ENCODE measurements at regions not wholly inside any gene's neighbourhood (a gene's known extent, or its start where the extent isn't known, plus 50 kb on each side); places are given as distances from the start of the nearest gene placed in this dataset.

GRCh38 chr9:129323999-129324553 is 146.0 kb upstream of the IER5L start:
- Histone ChIP-seq H3K9me3 (ENCODE audit: control insufficient read depth in 3 of 3, low read length in 3 of 3) (no peaks in the 10 kb centered on the region), H3K27me3 (ENCODE audit: control insufficient read depth in 3 of 3, insufficient read depth in 3 of 3, low read length in 3 of 3) (no peaks in the 10 kb centered on the region), H3K4me3 (ENCODE audit: low read length in 3 of 3) (no peak overlapping the region), H3K36me3 (ENCODE audit: control insufficient read depth in 3 of 3, insufficient read depth in 3 of 3, low read length in 3 of 3) (no peaks in the 10 kb centered on the region), H3K27ac (ENCODE audit: low read depth, low read length) (peak overlapping the region; percentile 42), H3K9ac (ENCODE audit: low read depth in 1 of 3, low read length in 3 of 3) (peak overlapping the region in 1 of 3 donors; percentile 16), H3K4me1 (ENCODE audit: control insufficient read depth in 3 of 3, insufficient read depth in 3 of 3, low read length in 3 of 3) (peaks cover 42 to 61% (median 43%) of the 10 kb centered on the region in 3 donors)

GRCh38 chr9:129323376-129323998 is 145.4 kb upstream of the IER5L start:
- Histone ChIP-seq H3K9ac (ENCODE audit: low read depth in 1 of 3, low read length in 3 of 3) (no peak overlapping the region), H3K9me3 (ENCODE audit: control insufficient read depth in 3 of 3, low read length in 3 of 3) (no peaks in the 10 kb centered on the region), H3K4me1 (ENCODE audit: control insufficient read depth in 3 of 3, insufficient read depth in 3 of 3, low read length in 3 of 3) (peaks cover 44 to 61% (median 46%) of the 10 kb centered on the region in 3 donors), H3K27ac (ENCODE audit: low read depth, low read length) (peak overlapping the region; percentile 42), H3K36me3 (ENCODE audit: control insufficient read depth in 3 of 3, insufficient read depth in 3 of 3, low read length in 3 of 3) (no peaks in the 10 kb centered on the region), H3K4me3 (ENCODE audit: low read length in 3 of 3) (no peak overlapping the region), H3K27me3 (ENCODE audit: control insufficient read depth in 3 of 3, insufficient read depth in 3 of 3, low read length in 3 of 3) (no peaks in the 10 kb centered on the region)

DNA sequence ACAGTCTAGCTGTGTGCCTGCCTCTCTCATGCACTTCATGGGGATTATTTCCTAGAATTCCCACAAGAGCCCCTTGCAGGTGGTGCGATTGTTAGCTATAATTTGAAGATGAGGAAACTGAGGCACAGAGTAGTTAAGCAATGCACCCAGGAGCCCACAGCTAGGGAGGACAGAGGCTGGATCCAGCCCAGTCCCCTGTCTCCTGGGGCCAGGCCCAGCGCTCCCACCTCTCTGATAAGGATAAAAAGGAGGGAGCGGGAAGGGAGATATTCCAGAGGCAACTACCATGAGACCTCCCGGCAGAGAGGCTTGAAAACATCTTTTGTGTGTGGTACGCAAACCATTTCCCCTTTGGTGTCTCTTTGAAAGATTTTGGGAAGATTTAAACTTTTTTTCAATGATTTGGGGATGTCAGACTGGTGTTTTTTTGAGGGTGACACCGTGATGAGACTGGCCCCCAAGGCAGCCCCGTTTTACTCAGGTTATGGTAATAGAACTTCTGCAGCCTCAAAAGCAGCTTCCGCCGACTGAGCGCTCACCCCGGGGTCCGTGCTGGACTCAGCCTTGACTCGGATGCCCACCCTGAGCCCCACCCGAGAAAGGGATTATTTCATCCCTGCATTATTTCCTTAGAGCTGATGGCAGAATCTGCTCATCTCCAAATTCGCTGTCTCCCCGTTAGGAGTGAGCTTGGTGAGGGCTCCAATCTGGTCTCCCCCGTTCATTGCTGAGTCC is 144.7 kb upstream of the IER5L start:
- H3K9me3 ChIP-seq (ENCODE audit: control insufficient read depth in 3 of 3, low read length in 3 of 3), result no peaks in the 10 kb centered on the region
- H3K4me3 ChIP-seq (ENCODE audit: low read length in 3 of 3), result no peak overlapping the region
- peak overlapping the region in 1 of 3 donors; percentile 92 for H3K9ac ChIP-seq (ENCODE audit: low read depth in 1 of 3, low read length in 3 of 3)
- H3K27me3 ChIP-seq (ENCODE audit: control insufficient read depth in 3 of 3, insufficient read depth in 3 of 3, low read length in 3 of 3), result no peaks in the 10 kb centered on the region
- H3K4me1 ChIP-seq (ENCODE audit: control insufficient read depth in 3 of 3, insufficient read depth in 3 of 3, low read length in 3 of 3), result peaks cover 40 to 60% (median 46%) of the 10 kb centered on the region in 3 donors
- H3K27ac ChIP-seq (ENCODE audit: low read depth, low read length), result peak overlapping the region; percentile 42
- no peaks in the 10 kb centered on the region for H3K36me3 ChIP-seq (ENCODE audit: control insufficient read depth in 3 of 3, insufficient read depth in 3 of 3, low read length in 3 of 3)

DNA sequence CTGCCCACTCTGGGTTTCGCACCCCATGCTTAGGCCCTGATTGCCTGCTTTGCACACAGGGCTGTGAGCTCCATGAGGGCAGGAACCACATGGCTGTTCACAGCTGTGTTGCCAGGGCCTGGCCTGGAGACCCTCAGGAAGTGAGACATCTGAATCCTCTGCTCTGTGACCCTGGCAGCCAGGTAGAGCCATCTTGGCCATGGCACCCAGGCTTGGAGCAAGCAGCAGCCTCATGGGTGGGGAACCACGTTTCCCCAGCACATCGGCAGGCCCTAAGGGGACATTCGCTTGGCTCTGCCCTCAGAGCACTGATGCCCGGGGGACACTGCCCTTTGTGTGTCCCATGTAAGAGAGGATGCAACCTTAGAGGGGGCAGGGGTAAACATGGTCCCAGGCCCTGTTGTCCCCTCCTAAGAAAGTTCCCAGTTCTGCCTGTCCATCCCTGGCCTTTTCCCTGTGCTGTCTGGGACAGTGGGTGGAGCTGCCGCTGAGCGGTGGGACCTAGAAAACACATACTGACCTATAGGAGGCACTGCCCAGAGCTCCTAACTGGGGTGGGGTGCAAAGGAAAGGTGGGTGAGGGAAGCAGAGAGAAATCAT is 144.1 kb upstream of the IER5L start:
- Histone ChIP-seq H3K36me3 (ENCODE audit: control insufficient read depth in 3 of 3, insufficient read depth in 3 of 3, low read length in 3 of 3) (no peaks in the 10 kb centered on the region), H3K9me3 (ENCODE audit: control insufficient read depth in 3 of 3, low read length in 3 of 3) (no peaks in the 10 kb centered on the region), H3K27ac (ENCODE audit: low read depth, low read length) (peak overlapping the region; percentile 91), H3K9ac (ENCODE audit: low read depth in 1 of 3, low read length in 3 of 3) (peak overlapping the region in 2 of 3 donors; percentile 83 to 92), H3K4me3 (ENCODE audit: low read length in 3 of 3) (peak overlapping the region in 2 of 3 donors; percentile 65 to 74), H3K4me1 (ENCODE audit: control insufficient read depth in 3 of 3, insufficient read depth in 3 of 3, low read length in 3 of 3) (peaks cover 44 to 64% (median 48%) of the 10 kb centered on the region in 3 donors), H3K27me3 (ENCODE audit: control insufficient read depth in 3 of 3, insufficient read depth in 3 of 3, low read length in 3 of 3) (no peaks in the 10 kb centered on the region)

DNA sequence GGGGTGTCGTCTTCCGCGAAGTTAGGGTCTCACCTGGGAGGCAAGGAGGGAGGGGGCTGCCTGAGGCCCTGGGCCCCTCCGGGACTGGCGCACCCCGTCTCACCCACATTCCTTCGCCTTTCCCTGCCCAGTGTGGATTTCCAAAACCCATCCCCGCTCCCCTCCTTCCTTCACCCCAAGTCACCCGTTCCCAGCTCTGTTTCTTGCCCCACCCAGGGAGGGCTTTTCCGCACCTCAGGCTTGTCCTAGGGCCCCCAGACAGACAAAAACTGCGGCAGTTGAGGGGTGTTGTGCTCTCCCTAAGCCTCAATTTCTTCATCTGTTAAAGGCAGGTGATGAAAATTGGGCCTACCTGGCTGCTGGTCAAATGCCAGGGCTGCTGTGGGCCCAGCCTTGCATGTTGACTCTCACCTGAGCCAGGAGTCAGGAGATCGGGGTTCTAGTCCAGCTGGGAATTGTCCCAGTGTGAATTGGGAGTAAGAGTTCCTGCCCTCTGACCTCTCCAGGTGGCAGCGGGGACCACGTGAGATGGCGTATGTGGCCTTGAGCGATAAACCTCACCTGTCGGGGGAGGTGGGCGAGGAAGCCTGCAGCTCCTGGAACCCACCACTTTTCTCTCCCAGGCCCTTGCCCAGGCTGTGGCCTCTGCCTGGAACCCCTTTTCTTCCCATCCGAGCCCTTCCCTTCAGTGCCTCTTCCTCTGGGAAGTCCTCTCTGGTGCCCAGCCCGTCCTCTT is 143.4 kb upstream of the IER5L start:
- no peaks in the 10 kb centered on the region for H3K9me3 ChIP-seq (ENCODE audit: control insufficient read depth in 3 of 3, low read length in 3 of 3)
- peaks cover 50 to 69% (median 53%) of the 10 kb centered on the region in 3 donors for H3K4me1 ChIP-seq (ENCODE audit: control insufficient read depth in 3 of 3, insufficient read depth in 3 of 3, low read length in 3 of 3)
- peak overlapping the region; percentile 67 to 92 (median 83) for H3K9ac ChIP-seq (ENCODE audit: low read depth in 1 of 3, low read length in 3 of 3)
- no peaks in the 10 kb centered on the region for H3K27me3 ChIP-seq (ENCODE audit: control insufficient read depth in 3 of 3, insufficient read depth in 3 of 3, low read length in 3 of 3)
- peak overlapping the region; percentile 91 for H3K27ac ChIP-seq (ENCODE audit: low read depth, low read length)
- peak overlapping the region; percentile 65 to 74 (median 69) for H3K4me3 ChIP-seq (ENCODE audit: low read length in 3 of 3)
- H3K36me3 ChIP-seq (ENCODE audit: control insufficient read depth in 3 of 3, insufficient read depth in 3 of 3, low read length in 3 of 3), result no peaks in the 10 kb centered on the region

DNA sequence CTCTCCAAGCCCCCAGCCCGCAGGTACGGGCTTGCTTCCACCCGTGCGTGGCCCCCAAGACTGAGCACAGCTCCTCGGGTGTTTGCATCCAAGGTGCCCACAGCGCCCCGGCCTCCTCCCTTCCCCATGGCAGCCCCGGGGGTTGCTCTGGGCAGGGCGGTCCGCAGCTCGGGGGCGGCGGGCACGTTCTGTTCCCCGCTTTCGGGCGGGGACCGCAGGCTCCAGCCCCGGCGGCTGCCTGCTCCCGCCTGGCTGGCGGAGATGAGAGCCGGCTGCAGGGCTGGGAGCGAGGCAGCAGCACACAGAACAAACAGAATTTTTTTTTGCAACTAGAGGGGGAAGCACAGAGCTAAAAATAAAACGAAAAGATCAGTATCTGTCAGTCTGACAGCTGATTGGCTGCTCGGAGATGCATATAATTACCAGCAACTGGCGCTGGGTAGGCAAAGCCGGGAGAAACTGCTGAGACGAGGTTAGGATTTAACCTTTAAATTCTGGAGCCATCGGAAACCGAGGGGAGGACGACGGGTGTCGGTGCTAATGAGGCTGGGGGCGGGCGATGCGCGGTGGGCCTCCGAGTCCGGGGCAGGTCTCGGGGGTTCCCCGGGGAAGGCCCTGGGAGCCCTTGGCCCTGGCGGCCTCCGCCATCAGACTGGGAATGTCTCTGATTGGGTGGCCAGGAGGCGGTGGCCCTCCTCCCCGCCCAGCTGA is 142.7 kb upstream of the IER5L start:
- peak overlapping the region; percentile 67 to 92 (median 83) for H3K9ac ChIP-seq (ENCODE audit: low read depth in 1 of 3, low read length in 3 of 3)
- peaks cover 58 to 76% (median 60%) of the 10 kb centered on the region in 3 donors for H3K4me1 ChIP-seq (ENCODE audit: control insufficient read depth in 3 of 3, insufficient read depth in 3 of 3, low read length in 3 of 3)
- no peaks in the 10 kb centered on the region for H3K9me3 ChIP-seq (ENCODE audit: control insufficient read depth in 3 of 3, low read length in 3 of 3)

DNA sequence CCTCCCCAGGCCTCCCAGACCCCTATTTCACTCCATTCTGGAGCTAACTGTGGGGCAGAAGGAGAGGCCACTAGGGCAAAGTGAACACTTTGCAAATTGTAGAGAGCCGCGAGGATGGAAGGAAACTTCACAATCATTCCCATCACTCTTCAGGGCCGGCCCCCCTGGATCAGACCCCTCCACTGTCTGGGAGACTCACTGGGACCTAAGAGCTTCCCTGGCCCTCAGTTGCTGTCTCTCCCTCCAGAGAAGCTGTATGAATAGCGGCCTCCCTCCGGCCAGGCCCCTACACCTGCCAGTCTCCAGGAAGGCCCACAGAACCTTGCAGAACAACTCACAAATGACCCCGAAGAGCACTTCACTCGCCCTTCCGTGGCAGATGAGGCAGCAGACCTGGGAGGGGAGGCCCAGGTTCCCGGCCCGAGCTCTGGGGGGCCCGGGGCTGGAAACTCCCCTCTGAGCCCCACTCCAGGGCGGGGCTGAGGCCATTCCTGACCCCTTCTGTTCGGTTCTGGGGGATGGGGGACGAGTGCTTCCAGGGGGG is 141.9 kb upstream of the IER5L start:
- no peaks in the 10 kb centered on the region for H3K9me3 ChIP-seq (ENCODE audit: control insufficient read depth in 3 of 3, low read length in 3 of 3)
- H3K4me1 ChIP-seq (ENCODE audit: control insufficient read depth in 3 of 3, insufficient read depth in 3 of 3, low read length in 3 of 3), result peaks cover 64 to 80% (median 67%) of the 10 kb centered on the region in 3 donors
- H3K27ac ChIP-seq (ENCODE audit: low read depth, low read length), result peak overlapping the region; percentile 91
- peak overlapping the region; percentile 67 to 92 (median 78) for H3K9ac ChIP-seq (ENCODE audit: low read depth in 1 of 3, low read length in 3 of 3)
- H3K4me3 ChIP-seq (ENCODE audit: low read length in 3 of 3), result peak overlapping the region; percentile 65 to 74 (median 69)
- H3K27me3 ChIP-seq (ENCODE audit: control insufficient read depth in 3 of 3, insufficient read depth in 3 of 3, low read length in 3 of 3), result no peaks in the 10 kb centered on the region
- no peaks in the 10 kb centered on the region for H3K36me3 ChIP-seq (ENCODE audit: control insufficient read depth in 3 of 3, insufficient read depth in 3 of 3, low read length in 3 of 3)

More for the DNA sequence above, 142.7 kb upstream of the IER5L start:
- Histone ChIP-seq H3K4me3 (ENCODE audit: low read length in 3 of 3) (peak overlapping the region; percentile 65 to 74 (median 69)), H3K27me3 (ENCODE audit: control insufficient read depth in 3 of 3, insufficient read depth in 3 of 3, low read length in 3 of 3) (no peaks in the 10 kb centered on the region), H3K27ac (ENCODE audit: low read depth, low read length) (peak overlapping the region; percentile 91), H3K36me3 (ENCODE audit: control insufficient read depth in 3 of 3, insufficient read depth in 3 of 3, low read length in 3 of 3) (no peaks in the 10 kb centered on the region)

DNA sequence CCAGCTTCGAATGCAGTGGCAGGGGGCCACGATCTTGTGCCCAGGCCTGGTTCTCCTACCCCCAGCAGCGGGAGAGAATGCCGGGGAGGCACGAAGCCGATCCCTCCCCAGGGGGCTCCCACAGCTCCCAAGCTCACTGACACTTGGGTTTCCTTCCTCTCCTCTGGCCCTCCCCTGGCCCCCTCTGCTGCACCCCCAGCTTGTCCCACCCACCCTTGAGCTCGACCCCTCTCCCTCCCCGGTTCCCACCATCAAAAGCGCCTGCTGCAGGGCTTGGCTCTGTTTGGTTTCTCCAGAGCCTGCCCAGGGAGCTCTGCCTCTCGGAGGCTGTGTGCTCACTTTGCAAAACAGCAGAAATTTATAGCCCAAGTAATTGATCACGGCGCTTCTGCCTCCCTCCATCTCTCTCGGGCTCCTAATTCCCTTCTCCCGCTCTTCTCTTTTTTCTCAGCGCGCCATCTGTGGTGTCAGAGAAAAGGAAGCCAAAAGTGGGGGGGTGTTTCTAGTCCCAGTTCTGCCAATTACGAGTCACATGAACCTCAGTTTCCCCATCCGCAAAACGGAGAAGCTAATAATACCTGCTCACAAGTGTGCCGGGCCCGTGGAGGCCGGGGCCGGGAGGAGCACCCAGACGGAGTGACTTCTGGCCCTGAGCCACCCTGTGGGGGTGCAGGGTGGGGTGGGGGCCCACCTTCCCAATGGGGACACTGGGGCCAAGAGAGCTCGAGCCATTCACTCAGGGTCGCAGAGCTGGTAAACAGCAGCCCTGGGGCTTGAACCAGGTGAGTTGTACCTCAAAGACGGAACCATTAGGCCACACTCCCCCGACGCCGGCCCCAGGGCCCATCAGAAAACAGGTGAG is 141.2 kb upstream of the IER5L start:
- H3K4me3 ChIP-seq (ENCODE audit: low read length in 3 of 3), result no peak overlapping the region
- H3K9ac ChIP-seq (ENCODE audit: low read depth in 1 of 3, low read length in 3 of 3), result peak overlapping the region in 2 of 3 donors; percentile 78 to 92
- H3K27me3 ChIP-seq (ENCODE audit: control insufficient read depth in 3 of 3, insufficient read depth in 3 of 3, low read length in 3 of 3), result no peaks in the 10 kb centered on the region
- no peaks in the 10 kb centered on the region for H3K36me3 ChIP-seq (ENCODE audit: control insufficient read depth in 3 of 3, insufficient read depth in 3 of 3, low read length in 3 of 3)
- H3K27ac ChIP-seq (ENCODE audit: low read depth, low read length), result peak overlapping the region; percentile 91
- no peaks in the 10 kb centered on the region for H3K9me3 ChIP-seq (ENCODE audit: control insufficient read depth in 3 of 3, low read length in 3 of 3)
- H3K4me1 ChIP-seq (ENCODE audit: control insufficient read depth in 3 of 3, insufficient read depth in 3 of 3, low read length in 3 of 3), result peaks cover 64 to 80% (median 68%) of the 10 kb centered on the region in 3 donors

Measured in skeletal muscle tissue (tissue), 3 donors.